Activated T-helper 2 cell treated with anti-CD3 and anti-CD28 coated beads, Interferon-gamma antibody, Interleukin-2, Interleukin-4, amounts not matched to agents 10 μg/mL and 5 μg/mL and 100 μg/mL, durations not matched to agents 14 hours and 24 hours and 36 hours (primary cell): ENCODE measurements at regions not wholly inside any gene's neighbourhood (a gene's known extent, or its start where the extent isn't known, plus 50 kb on each side); places are given as distances from the start of the nearest gene placed in this dataset.
"Not testable (repeated sequence)": the region's sequence is repeated elsewhere in the genome, so short reads cannot be mapped to it uniquely, and the experiment has no call there.

Experiments used
- DNase-seq: peaks from one replicate; pipeline ENCODE4 v3.0.0; 2021; ENCODE audit warnings: low spot score
- H3K27ac Mint-ChIP-seq: one replicate; pipeline ENCODE4 v1.8.0; 2021; ENCODE audit warnings: mixed read lengths
- H3K27me3 Mint-ChIP-seq: one replicate; pipeline ENCODE4 v1.8.0; 2021; ENCODE audit warnings: low read depth, mixed read lengths
- H3K36me3 Mint-ChIP-seq: one replicate; pipeline ENCODE4 v1.8.0; 2021; ENCODE audit warnings: low read depth, mixed read lengths
- H3K4me1 Mint-ChIP-seq: one replicate; pipeline ENCODE4 v1.8.0; 2021; ENCODE audit warnings: low read depth, mixed read lengths
- H3K4me3 Mint-ChIP-seq: one replicate; pipeline ENCODE4 v1.8.0; 2021; ENCODE audit warnings: low read depth, mild to moderate bottlenecking, moderate library complexity, mixed read lengths
- H3K9me3 Mint-ChIP-seq: one replicate; pipeline ENCODE4 v1.8.0; 2021; ENCODE audit warnings: mixed read lengths
- intact Hi-C: fragments of 100-400 bp; cut with micrococcal nuclease; formaldehyde crosslinking; loops from one replicate; pipeline ENCODE4 v1.15.1; 2023

DNA sequence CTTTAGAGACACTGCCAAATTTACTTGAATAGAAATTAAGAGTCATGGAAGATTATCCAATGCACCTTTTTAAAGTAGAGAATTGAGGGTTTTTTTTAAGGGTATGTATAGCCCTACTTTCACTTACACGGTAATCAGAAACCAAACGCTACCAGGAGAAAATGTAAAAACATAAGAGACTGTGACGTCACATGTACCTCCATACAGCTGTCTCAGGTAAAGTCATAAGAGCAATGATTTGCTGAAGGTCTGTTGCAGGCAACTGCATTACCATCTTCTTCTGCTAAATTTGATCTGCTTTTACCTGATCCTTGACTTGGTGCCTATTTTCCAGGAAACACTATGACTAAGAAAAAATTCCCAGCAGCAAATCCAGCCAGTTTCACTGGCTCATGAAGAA, 478.5 kb upstream of the DDX18 start:
- intact Hi-C loops = no loop called here
- no peaks in the 10 kb centered on the region for H3K36me3 Mint-ChIP-seq
- no peaks in the 10 kb centered on the region for H3K27me3 Mint-ChIP-seq
- no peak for DNase-seq
- H3K27ac Mint-ChIP-seq = no peak overlapping the region
- H3K4me1 Mint-ChIP-seq = no peaks in the 10 kb centered on the region
- peaks cover 26% of the 10 kb centered on the region for H3K9me3 Mint-ChIP-seq
- H3K4me3 Mint-ChIP-seq = no peak overlapping the region

DNA sequence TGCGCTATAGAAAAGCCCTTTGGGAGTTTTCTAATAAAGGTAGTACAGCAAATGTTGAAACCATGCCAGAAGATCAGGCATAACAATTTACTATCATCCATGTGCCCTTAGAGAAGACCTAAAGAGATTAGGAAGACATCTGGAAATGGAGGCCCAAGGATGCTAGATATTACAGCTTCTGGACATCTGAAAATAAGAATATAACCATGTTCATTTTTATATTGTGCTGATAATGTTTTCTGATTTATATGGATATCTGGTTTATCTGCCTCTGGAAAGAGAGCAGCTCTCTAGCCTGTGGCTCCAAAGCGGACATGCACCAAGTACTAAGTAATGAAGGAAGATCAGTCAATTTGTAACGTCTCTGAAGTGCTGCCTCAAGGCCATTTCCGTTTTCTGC, 478.0 kb upstream of the DDX18 start:
- intact Hi-C loops = no loop called here
- Mint-ChIP-seq H3K4me3 (no peak overlapping the region), H3K27ac (no peak overlapping the region), H3K9me3 (peaks cover 32% of the 10 kb centered on the region), H3K36me3 (no peaks in the 10 kb centered on the region), H3K27me3 (no peaks in the 10 kb centered on the region), H3K4me1 (no peaks in the 10 kb centered on the region)
- no peak for DNase-seq

DNA sequence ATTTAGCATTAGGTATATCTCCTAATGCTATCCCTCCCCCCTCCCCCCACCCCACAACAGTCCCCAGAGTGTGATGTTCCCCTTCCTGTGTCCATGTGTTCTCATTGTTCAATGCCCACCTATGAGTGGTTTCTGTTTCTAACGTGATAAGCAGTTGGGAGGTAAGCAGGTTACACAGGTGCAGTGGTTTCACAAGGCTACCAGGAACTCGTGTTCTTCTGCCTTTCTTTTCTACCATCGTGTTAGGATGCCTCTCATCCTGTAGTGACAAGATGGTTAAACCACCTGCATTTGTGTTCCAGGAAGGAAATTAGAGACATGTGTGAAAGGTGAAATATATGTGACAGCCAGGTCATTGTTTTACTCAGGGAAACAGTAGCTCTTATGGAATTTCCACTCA, 476.5 kb upstream of the DDX18 start:
- H3K4me1 Mint-ChIP-seq, H3K4me3 Mint-ChIP-seq, intact Hi-C loops: not testable (repeated sequence)

DNA sequence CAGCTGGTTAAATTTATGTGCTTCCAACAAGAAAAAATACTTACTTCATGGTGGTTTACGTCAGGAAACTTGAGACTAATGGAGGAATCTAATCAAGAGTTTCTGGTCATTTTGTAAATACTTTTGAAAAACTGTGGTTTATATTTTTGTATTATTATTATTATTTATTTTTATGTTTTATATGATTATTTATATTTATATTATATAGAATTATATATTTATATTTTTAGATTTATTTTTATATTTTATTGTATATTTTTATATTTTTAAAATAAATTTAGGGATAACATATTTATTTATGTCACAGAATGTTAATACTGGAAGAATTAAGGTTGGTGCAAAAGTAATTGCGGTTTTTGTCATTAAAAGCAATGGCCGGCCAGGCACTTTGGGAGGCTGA, 474.5 kb upstream of the DDX18 start:
- Mint-ChIP-seq H3K27me3 (no peaks in the 10 kb centered on the region), H3K4me3 (no peak overlapping the region), H3K36me3 (no peaks in the 10 kb centered on the region), H3K9me3 (peaks cover 33% of the 10 kb centered on the region), H3K4me1 (no peaks in the 10 kb centered on the region), H3K27ac (no peak overlapping the region)
- no peak for DNase-seq
- intact Hi-C loops = no loop called here

More for the DNA sequence above, 476.5 kb upstream of the DDX18 start:
- DNase-seq, H3K27ac Mint-ChIP-seq, H3K36me3 Mint-ChIP-seq, H3K27me3 Mint-ChIP-seq: not testable (repeated sequence)
- H3K9me3 Mint-ChIP-seq = peaks cover 33% of the 10 kb centered on the region

DNA sequence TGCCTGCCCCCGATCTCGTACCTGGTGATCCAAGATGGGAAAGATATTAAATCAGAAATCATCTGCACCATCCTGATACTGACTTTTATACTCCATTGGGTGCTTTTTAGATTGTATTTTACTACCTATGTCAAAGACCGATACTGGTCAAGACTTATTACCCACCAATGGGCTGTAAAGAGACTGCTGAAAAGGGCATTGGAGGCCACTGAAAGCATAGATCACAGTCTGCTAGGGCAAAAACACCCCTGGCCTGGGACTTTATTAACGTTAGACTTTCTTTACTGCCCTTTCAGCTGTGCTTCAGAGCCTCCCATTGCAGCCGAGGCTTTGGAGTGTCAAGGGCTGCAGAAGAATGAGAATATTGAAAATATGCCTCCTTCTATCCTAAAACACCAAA, 472.8 kb upstream of the DDX18 start:
- no peaks in the 10 kb centered on the region for H3K4me1 Mint-ChIP-seq
- DNase-seq = no peak
- H3K36me3 Mint-ChIP-seq = no peaks in the 10 kb centered on the region
- peaks cover 27% of the 10 kb centered on the region for H3K9me3 Mint-ChIP-seq
- no peaks in the 10 kb centered on the region for H3K27me3 Mint-ChIP-seq
- H3K27ac Mint-ChIP-seq = no peak overlapping the region
- intact Hi-C loops = no loop called here
- H3K4me3 Mint-ChIP-seq = no peak overlapping the region

DNA sequence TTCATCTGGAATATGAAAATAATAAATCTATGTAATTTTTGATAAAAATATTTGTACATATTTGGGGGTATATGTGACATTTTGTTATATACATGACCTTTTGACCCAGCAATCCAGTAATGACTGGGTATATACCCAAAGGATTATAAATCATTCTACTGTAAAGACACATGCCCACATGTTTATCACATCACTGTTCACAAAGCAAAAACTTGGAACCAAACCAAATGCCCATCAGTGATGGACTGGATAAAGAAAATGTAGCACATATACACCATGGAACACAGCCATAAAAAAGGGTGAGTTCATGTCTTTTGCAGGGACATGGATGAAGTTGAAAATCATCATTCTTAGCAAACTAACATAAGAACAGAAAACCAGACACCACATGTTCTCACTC, 472.1 kb upstream of the DDX18 start:
- intact Hi-C loops = no loop called here
- H3K4me3 Mint-ChIP-seq = no peak overlapping the region
- no peaks in the 10 kb centered on the region for H3K4me1 Mint-ChIP-seq
- DNase-seq = no peak
- H3K9me3 Mint-ChIP-seq = peaks cover 20% of the 10 kb centered on the region
- H3K36me3 Mint-ChIP-seq = no peaks in the 10 kb centered on the region
- no peak overlapping the region for H3K27ac Mint-ChIP-seq
- no peaks in the 10 kb centered on the region for H3K27me3 Mint-ChIP-seq

DNA sequence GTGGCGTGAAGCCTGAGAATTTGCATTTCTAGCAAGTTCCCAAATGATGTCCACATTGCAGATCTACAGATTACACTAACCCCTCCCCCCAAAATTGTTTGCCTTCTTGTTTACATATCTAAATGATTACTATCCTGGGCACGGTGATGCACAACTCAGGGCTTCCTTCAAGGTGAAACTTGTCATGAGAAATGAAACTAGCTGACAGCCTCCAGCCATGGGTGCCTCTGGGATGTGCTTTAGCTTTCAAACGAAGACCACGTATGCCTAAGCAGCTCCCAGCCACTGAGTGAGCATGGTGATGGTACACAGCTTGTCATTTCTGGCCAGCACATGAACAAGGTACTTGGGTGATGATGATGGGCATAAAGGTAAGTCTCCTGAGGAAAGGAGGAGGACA, 464.8 kb upstream of the DDX18 start:
- no peak for DNase-seq
- Mint-ChIP-seq H3K4me1 (no peaks in the 10 kb centered on the region), H3K4me3 (no peak overlapping the region), H3K27ac (no peak overlapping the region), H3K36me3 (no peaks in the 10 kb centered on the region), H3K9me3 (peaks cover 23% of the 10 kb centered on the region), H3K27me3 (no peaks in the 10 kb centered on the region)
- intact Hi-C loops = no loop called here

DNA sequence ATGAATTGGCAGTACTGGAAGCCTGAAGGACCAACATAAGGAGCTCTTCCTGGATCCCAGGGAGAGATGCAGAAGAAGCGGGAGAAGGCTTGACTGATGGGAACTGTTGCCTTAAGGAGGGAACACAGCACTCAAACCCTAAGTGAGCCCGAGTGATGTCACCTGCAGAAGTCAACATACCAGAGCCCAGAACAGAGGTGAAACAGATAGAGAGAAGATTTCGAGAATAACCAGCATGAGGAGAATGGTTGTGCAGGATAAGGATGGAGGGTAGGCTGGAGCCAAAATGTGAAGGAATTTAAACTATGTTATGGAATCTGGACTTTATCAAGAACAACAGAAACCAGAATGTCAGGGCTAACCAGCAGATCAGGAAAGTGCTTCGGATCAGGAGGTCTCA, 463.1 kb upstream of the DDX18 start:
- Mint-ChIP-seq H3K9me3 (peaks cover 23% of the 10 kb centered on the region), H3K36me3 (no peaks in the 10 kb centered on the region), H3K4me3 (no peak overlapping the region), H3K27me3 (no peaks in the 10 kb centered on the region), H3K4me1 (no peaks in the 10 kb centered on the region), H3K27ac (no peak overlapping the region)
- no peak for DNase-seq
- intact Hi-C loops = no loop called here

DNA sequence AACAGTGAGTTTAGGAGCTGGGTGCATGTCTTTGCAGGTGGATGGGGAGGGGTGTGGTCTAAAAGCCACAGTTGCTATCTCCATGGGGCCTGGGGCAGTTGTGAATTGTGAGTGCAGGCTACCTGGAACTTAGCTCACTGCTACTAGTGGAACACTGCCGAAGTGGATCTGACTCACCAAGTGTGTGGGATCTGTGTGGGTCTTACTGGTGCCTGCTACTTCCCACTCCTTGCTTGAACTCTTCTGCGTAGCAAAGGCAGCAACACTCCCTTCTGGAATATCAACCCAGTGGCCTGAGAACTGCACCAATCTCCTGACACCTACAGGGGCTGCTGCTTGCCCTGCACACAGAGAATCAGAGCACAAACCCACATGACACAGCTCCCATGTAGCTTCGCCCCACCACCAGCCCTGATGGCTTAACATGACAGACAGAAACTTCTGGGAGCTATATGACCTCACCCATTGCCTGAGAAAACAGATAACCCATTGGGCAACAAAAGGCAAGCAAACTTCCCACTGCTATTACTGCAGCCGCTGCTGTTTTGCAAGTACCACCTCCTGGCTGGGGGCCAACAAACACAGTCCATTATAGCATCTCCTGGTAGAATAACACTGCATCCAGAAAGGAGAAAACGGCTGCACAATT, 455.1 kb upstream of the DDX18 start:
- Mint-ChIP-seq H3K27me3 (no peaks in the 10 kb centered on the region), H3K4me3 (no peak overlapping the region), H3K4me1 (no peaks in the 10 kb centered on the region), H3K9me3 (peaks cover 15% of the 10 kb centered on the region), H3K36me3 (no peaks in the 10 kb centered on the region), H3K27ac (no peak overlapping the region)
- intact Hi-C loops = no loop called here
- DNase-seq = no peak

DNA sequence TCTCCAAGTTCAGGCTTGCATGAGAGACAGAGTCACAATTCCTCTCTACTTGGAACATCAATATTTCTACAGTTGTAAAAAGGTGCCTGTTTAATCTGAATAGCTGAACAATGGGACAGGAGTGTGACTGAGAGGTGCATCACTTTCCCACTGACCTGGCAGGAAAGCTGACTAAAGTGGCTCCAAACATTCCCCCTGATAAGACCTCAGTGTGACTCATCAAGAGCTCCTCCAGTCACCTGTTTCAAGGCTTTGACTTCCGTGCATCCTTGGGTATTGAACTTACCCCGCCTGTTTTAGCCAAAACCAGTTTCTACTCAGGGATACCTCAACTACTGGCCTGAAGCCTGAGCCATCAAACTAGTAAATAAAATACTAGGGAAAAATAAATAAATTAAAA, 453.9 kb upstream of the DDX18 start:
- H3K27ac Mint-ChIP-seq = no peak overlapping the region
- intact Hi-C loops = no loop called here
- H3K36me3 Mint-ChIP-seq = no peaks in the 10 kb centered on the region

DNA sequence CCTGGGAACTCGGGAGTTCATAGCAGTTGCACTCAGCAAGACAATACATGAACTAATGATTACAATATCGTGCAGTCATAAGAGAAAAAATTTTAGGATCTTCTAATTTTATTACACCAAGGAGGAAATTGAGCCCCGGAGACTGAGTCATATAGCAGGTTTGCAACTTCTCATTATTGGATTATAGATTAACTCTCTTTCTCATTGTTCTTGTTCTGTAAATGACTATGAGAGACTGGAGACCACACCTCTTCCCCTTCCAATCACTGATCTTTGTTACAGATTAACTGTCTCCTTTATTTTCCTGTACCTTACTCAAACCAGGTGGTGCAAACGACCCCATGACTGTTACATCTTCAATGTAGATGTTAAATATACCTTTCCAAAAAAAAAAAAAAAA, 435.8 kb upstream of the DDX18 start:
- intact Hi-C loops = no loop called here
- Mint-ChIP-seq H3K36me3 (no peaks in the 10 kb centered on the region), H3K27ac (no peak overlapping the region), H3K27me3 (no peaks in the 10 kb centered on the region), H3K4me1 (no peaks in the 10 kb centered on the region), H3K9me3 (no peaks in the 10 kb centered on the region), H3K4me3 (no peak overlapping the region)
- no peak for DNase-seq

More for the DNA sequence above, 453.9 kb upstream of the DDX18 start:
- Mint-ChIP-seq H3K27me3 (no peaks in the 10 kb centered on the region), H3K4me1 (no peaks in the 10 kb centered on the region), H3K4me3 (no peak overlapping the region), H3K9me3 (peaks cover 15% of the 10 kb centered on the region)
- DNase-seq = no peak

DNA sequence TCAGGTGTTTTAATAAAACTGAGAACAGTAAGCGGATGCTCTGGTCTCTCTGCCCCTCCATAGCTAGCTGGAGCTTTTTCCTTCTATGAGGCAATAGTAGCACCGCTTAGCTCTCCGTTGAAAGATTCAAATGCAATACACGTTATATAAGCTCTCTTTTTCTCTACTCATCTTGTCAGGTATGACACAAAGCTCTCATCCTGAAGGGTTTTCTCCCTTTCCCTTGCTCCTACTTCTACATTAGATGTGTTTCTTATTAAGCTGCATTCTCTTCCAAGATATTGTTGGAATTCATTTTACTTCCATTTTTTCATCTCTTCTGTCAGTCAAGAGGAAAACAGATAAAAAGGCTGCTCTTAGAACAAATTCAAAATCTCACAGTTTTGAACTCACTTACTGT, 434.6 kb upstream of the DDX18 start:
- H3K4me3 Mint-ChIP-seq = no peak overlapping the region
- no peaks in the 10 kb centered on the region for H3K27me3 Mint-ChIP-seq
- no peaks in the 10 kb centered on the region for H3K36me3 Mint-ChIP-seq
- H3K9me3 Mint-ChIP-seq = peaks cover 5% of the 10 kb centered on the region
- intact Hi-C loops = no loop called here
- H3K27ac Mint-ChIP-seq = no peak overlapping the region
- H3K4me1 Mint-ChIP-seq = no peaks in the 10 kb centered on the region
- DNase-seq = no peak

DNA sequence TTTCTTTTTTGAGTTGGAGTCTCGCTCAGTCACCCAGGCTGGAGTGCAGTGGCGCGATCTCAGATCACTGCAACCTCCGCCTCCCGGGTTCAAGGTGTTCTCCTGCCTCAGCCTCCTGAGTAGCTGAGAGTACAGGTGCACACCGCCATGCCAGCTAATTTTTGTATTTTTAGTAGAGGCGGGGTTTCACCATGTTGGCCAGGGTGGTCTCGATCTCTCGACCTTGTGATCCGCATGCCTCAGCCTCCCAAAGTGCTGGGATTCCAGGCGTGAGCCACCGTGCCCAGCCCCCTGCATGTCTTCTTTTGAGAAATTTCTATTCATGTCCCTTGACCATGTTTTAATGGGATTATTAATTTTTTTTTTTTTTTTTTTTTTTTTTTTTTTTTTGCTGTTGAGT, 430.5 kb upstream of the DDX18 start:
- DNase-seq, intact Hi-C loops, H3K4me1 Mint-ChIP-seq, H3K27ac Mint-ChIP-seq, H3K4me3 Mint-ChIP-seq, H3K27me3 Mint-ChIP-seq, H3K36me3 Mint-ChIP-seq: not testable (repeated sequence)
- H3K9me3 Mint-ChIP-seq = peaks cover 25% of the 10 kb centered on the region

DNA sequence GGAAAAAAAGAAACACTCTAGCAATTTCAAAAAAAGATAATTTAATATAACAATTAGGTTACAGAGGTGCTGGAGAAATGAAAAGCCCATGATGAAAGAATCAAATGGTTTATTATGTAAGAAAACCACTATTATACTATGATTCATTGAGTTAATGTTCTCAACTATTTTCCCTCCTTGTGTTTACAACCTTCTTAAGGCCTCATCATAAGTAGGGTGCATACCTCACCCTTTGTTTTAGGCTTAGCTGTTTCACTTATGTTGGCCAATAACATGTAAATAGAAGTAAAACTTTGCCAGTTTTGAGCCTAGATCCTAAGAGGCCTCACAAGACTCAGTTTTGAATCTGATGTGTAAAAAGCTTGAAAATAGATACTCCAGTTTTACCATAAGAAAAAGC, 418.3 kb upstream of the DDX18 start:
- no peak for DNase-seq
- H3K4me3 Mint-ChIP-seq = no peak overlapping the region
- intact Hi-C loops = no loop called here
- no peaks in the 10 kb centered on the region for H3K36me3 Mint-ChIP-seq
- H3K27ac Mint-ChIP-seq = no peak overlapping the region
- no peaks in the 10 kb centered on the region for H3K27me3 Mint-ChIP-seq
- H3K4me1 Mint-ChIP-seq = no peaks in the 10 kb centered on the region
- peaks cover 25% of the 10 kb centered on the region for H3K9me3 Mint-ChIP-seq
